A673 (cell line): ENCODE measurements at regions not wholly inside any gene's neighbourhood (a gene's known extent, or its start where the extent isn't known, plus 50 kb on each side); places are given as distances from the start of the nearest gene placed in this dataset.

Experiments
- BruUV-seq: library from RNA; stranded (reverse); fragments of 400-500 nt; replicated peaks from 2 replicates; lab custom pipeline; 2021; lab: Mats Ljungman, UMichigan
- CTCF ChIA-PET: fragments of 300-600 bp; sonication (Branson Sonifier 250); formaldehyde crosslinking; loops from one replicate; lab custom pipeline; 2022; ENCODE audit warnings: antibody characterized with exemption; lab: Charles Lee
- POLR2A ChIA-PET: fragments of 300-600 bp; sonication (Branson Sonifier 250); formaldehyde crosslinking; loops from one replicate; lab custom pipeline; 2022; ENCODE audit warnings: antibody characterized with exemption; ENCODE audit not compliant: low non-redundant PET; lab: Charles Lee
- DNase-seq: peaks from one replicate; pipeline ENCODE4 v3.0.0-alpha.2; 2015; ENCODE audit warnings: low spot score
- H3K27ac ChIP-seq: fragments of 200-600 bp; sonication (generic); 2 replicates; pipeline ENCODE4 v1.5.1; 2016; ENCODE audit warnings: mixed run types, low read depth, mild to moderate bottlenecking, mixed read lengths, antibody characterized with exemption, low read length; ENCODE audit not compliant: poor library complexity, severe bottlenecking
- H3K27me3 ChIP-seq: fragments of 200-600 bp; sonication (generic); replicated peaks from 2 replicates; pipeline ENCODE4 v1.6.1; 2017; ENCODE audit warnings: mixed run types, low read depth, mild to moderate bottlenecking, mixed read lengths, antibody characterized with exemption, low read length; ENCODE audit not compliant: insufficient read depth, poor library complexity
- H3K36me3 ChIP-seq: fragments of 200-600 bp; sonication (generic); 2 replicates; pipeline ENCODE4 v1.6.1; 2016; ENCODE audit warnings: mixed run types, mild to moderate bottlenecking, mixed read lengths, antibody characterized with exemption, low read length; ENCODE audit not compliant: insufficient read depth, poor library complexity, severe bottlenecking
- H3K4me1 ChIP-seq: fragments of 200-600 bp; sonication (generic); 2 replicates; pipeline ENCODE4 v1.6.1; 2017; ENCODE audit warnings: mixed run types, mild to moderate bottlenecking, mixed read lengths, antibody characterized with exemption, low read length; ENCODE audit not compliant: insufficient read depth, poor library complexity, severe bottlenecking
- H3K4me3 ChIP-seq: fragments of 200-600 bp; sonication (generic); 2 replicates; pipeline ENCODE4 v1.5.1; 2016; ENCODE audit warnings: low read depth, mixed run types, mild to moderate bottlenecking, mixed read lengths, low read length; ENCODE audit not compliant: poor library complexity, severe bottlenecking
- H3K9me3 ChIP-seq: fragments of 200-600 bp; sonication (generic); 2 replicates; pipeline ENCODE4 v1.6.1; 2016; ENCODE audit warnings: mixed run types, low read depth, mild to moderate bottlenecking, mixed read lengths, antibody characterized with exemption, low read length; ENCODE audit not compliant: poor library complexity, severe bottlenecking
- CTCF ChIP-seq: fragments of 300-800, 200-600 bp; sonication (generic); conservative IDR thresholded peaks from 2 replicates; pipeline ENCODE4 v1.5.1; 2017; ENCODE audit warnings: low read depth, mild to moderate bottlenecking, antibody characterized with exemption, low read length, moderate library complexity, mixed read lengths
- EZH2 ChIP-seq: fragments of 200-600 bp; sonication (generic); IDR thresholded peaks from 2 replicates; pipeline ENCODE4 v1.6.1; 2017; ENCODE audit warnings: borderline replicate concordance, low read depth, mild to moderate bottlenecking, mixed read lengths, antibody characterized with exemption, low read length; ENCODE audit not compliant: poor library complexity, severe bottlenecking
- intact Hi-C: fragments of 100-400 bp; cut with micrococcal nuclease; formaldehyde crosslinking; loops from one replicate; pipeline ENCODE4 v1.10.0; 2022; ENCODE audit not compliant: unreplicated experiment

GRCh38 chr12:90562671-90563070 lies 392.3 kb downstream of the CCER1 start:
- H3K9me3 ChIP-seq, result peaks cover 10% of the 10 kb centered on the region
- H3K36me3 ChIP-seq, result no peaks in the 10 kb centered on the region
- ChIA-PET POLR2A (no interaction called here), CTCF (interaction anchor here (0.5 kb wide), 1 partner anchor 856 kb away, joined by 3 read pairs; no protein-coding TSS in a partner anchor)
- no peaks in the 10 kb centered on the region for H3K27me3 ChIP-seq
- no peaks in the 10 kb centered on the region for H3K4me1 ChIP-seq
- no peak overlapping the region for H3K27ac ChIP-seq
- intact Hi-C loops, result no loop called here
- BruUV-seq, result no TSS peak
- no peak for DNase-seq
- TF ChIP-seq CTCF (no peak), EZH2 (no peak)
- no peak overlapping the region for H3K4me3 ChIP-seq

- Histone ChIP-seq H3K27me3 (no peaks in the 10 kb centered on the region), H3K36me3 (no peaks in the 10 kb centered on the region), H3K4me1 (peaks cover 4% of the 10 kb centered on the region), H3K4me3 (no peak overlapping the region), H3K27ac (no peak overlapping the region), H3K9me3 (no peaks in the 10 kb centered on the region)
- CTCF ChIA-PET, result no interaction called here
- no peak for DNase-seq
- TF ChIP-seq CTCF (no peak), EZH2 (no peak)
- POLR2A ChIA-PET, result no interaction called here
- BruUV-seq, result no TSS peak
- intact Hi-C loops, result no loop called here
Measured at GRCh38 chr12:90548595-90548994, 406.4 kb downstream of the CCER1 start.

GRCh38 chr12:90546511-90546910 lies 408.5 kb downstream of the CCER1 start:
- H3K9me3 ChIP-seq, result no peaks in the 10 kb centered on the region
- peaks cover 10% of the 10 kb centered on the region for H3K4me1 ChIP-seq
- no peaks in the 10 kb centered on the region for H3K36me3 ChIP-seq
- H3K27ac ChIP-seq, result no peak overlapping the region
- TF ChIP-seq CTCF (no peak), EZH2 (no peak)
- POLR2A ChIA-PET, result no interaction called here
- no peak for DNase-seq
- H3K4me3 ChIP-seq, result no peak overlapping the region
- intact Hi-C loops, result no loop called here
- H3K27me3 ChIP-seq, result no peaks in the 10 kb centered on the region
- CTCF ChIA-PET, result no interaction called here
- BruUV-seq, result no TSS peak
